ENCODE measurements at regions not wholly inside any gene's neighbourhood (a gene's known extent, or its start where the extent isn't known, plus 50 kb on each side); places are given as distances from the start of the nearest gene placed in this dataset.

- Histone ChIP-seq H3K36me3 (no peaks in the 10 kb centered on the region), H3K4me3 (no peak overlapping the region), H3K9me3 (no peaks in the 10 kb centered on the region), H3K4me1 (no peaks in the 10 kb centered on the region), H3K27ac (no peak overlapping the region), H3K27me3 (no peaks in the 10 kb centered on the region)
- DNase-seq (ENCODE audit: low spot score in 2 of 2): no peak
- TF ChIP-seq CTCF (IDR thresholded peaks at IDR 0.05) (no peak), EP300 (IDR thresholded peaks at IDR 0.05) (no peak), POLR2A (IDR thresholded peaks at IDR 0.05) (no peak), POLR2AphosphoS5 (IDR thresholded peaks at IDR 0.05) (no peak)
- WGBS: 35% methylated on average over 2 of the region's 2 CpGs
Measured at GRCh38 chr4:13302876-13303275, 181.3 kb downstream of the RAB28 start.

- H3K27me3 ChIP-seq: no peaks in the 10 kb centered on the region
- WGBS: 89% methylated on average over 2 of the region's 2 CpGs
- TF ChIP-seq POLR2A (IDR thresholded peaks at IDR 0.05) (no peak), EP300 (IDR thresholded peaks at IDR 0.05) (no peak), POLR2AphosphoS5 (IDR thresholded peaks at IDR 0.05) (no peak), CTCF (IDR thresholded peaks at IDR 0.05) (no peak)
- DNase-seq (ENCODE audit: low spot score in 2 of 2): no peak
- H3K27ac ChIP-seq: no peak overlapping the region
- no peaks in the 10 kb centered on the region for H3K9me3 ChIP-seq
- H3K4me3 ChIP-seq: no peak overlapping the region
- H3K4me1 ChIP-seq: no peaks in the 10 kb centered on the region
- no peaks in the 10 kb centered on the region for H3K36me3 ChIP-seq
Measured at GRCh38 chr4:13299343-13299742, 184.8 kb downstream of the RAB28 start.

GRCh38 chr4:13298655-13299054 is 185.5 kb downstream of the RAB28 start:
- WGBS: 84% methylated on average over 15 of the region's 15 CpGs
- Histone ChIP-seq H3K4me1 (no peaks in the 10 kb centered on the region), H3K9me3 (no peaks in the 10 kb centered on the region), H3K4me3 (no peak overlapping the region), H3K36me3 (no peaks in the 10 kb centered on the region), H3K27ac (no peak overlapping the region), H3K27me3 (no peaks in the 10 kb centered on the region)
- TF ChIP-seq POLR2A (IDR thresholded peaks at IDR 0.05) (no peak), POLR2AphosphoS5 (IDR thresholded peaks at IDR 0.05) (no peak), CTCF (IDR thresholded peaks at IDR 0.05) (no peak), EP300 (IDR thresholded peaks at IDR 0.05) (no peak)
- no peak for DNase-seq (ENCODE audit: low spot score in 2 of 2)

GRCh38 chr4:13296986-13297385 is 187.2 kb downstream of the RAB28 start:
- Histone ChIP-seq H3K27ac (no peak overlapping the region), H3K4me1 (no peaks in the 10 kb centered on the region), H3K9me3 (no peaks in the 10 kb centered on the region), H3K36me3 (no peaks in the 10 kb centered on the region), H3K27me3 (no peaks in the 10 kb centered on the region), H3K4me3 (no peak overlapping the region)
- no peak for TF ChIP-seq POLR2A (IDR thresholded peaks at IDR 0.05)
- no peak for TF ChIP-seq CTCF (IDR thresholded peaks at IDR 0.05)
- TF ChIP-seq POLR2AphosphoS5 (IDR thresholded peaks at IDR 0.05): no peak
- TF ChIP-seq EP300 (IDR thresholded peaks at IDR 0.05): no peak
- WGBS: 79% methylated on average over 1 of the region's 1 CpG
- DNase-seq (ENCODE audit: low spot score in 2 of 2): no peak

GRCh38 chr4:13294961-13295605 is 189.1 kb downstream of the RAB28 start:
- H3K4me3 ChIP-seq: no peak overlapping the region
- no peaks in the 10 kb centered on the region for H3K4me1 ChIP-seq
- H3K36me3 ChIP-seq: no peaks in the 10 kb centered on the region
- no peaks in the 10 kb centered on the region for H3K27me3 ChIP-seq
- TF ChIP-seq EP300 (IDR thresholded peaks at IDR 0.05): no peak
- TF ChIP-seq POLR2A (IDR thresholded peaks at IDR 0.05): no peak
- H3K27ac ChIP-seq: no peak overlapping the region
- WGBS: 73% methylated on average over 3 of the region's 5 CpGs
- DNase-seq (ENCODE audit: low spot score in 2 of 2): no peak
- no peaks in the 10 kb centered on the region for H3K9me3 ChIP-seq

- Histone ChIP-seq H3K9me3 (no peaks in the 10 kb centered on the region), H3K4me3 (no peak overlapping the region), H3K36me3 (no peaks in the 10 kb centered on the region), H3K27ac (no peak overlapping the region), H3K4me1 (no peaks in the 10 kb centered on the region), H3K27me3 (no peaks in the 10 kb centered on the region)
- TF ChIP-seq EP300 (IDR thresholded peaks at IDR 0.05) (no peak), POLR2A (IDR thresholded peaks at IDR 0.05) (no peak), CTCF (IDR thresholded peaks at IDR 0.05) (no peak), POLR2AphosphoS5 (IDR thresholded peaks at IDR 0.05) (no peak)
- 100% methylated on average over 1 of the region's 1 CpG for WGBS
- DNase-seq (ENCODE audit: low spot score in 2 of 2): no peak
Measured at GRCh38 chr4:13292372-13292771, 191.8 kb downstream of the RAB28 start.
